Neuron (in vitro differentiated cells): ENCODE measurements at regions not wholly inside any gene's neighbourhood (a gene's known extent, or its start where the extent isn't known, plus 50 kb on each side); places are given as distances from the start of the nearest gene placed in this dataset.
"Not testable (repeated sequence)": the region's sequence is repeated elsewhere in the genome, so short reads cannot be mapped to it uniquely, and the experiment has no call there.

ENCODE experiments used
- H2AFZ ChIP-seq: one replicate; pipeline ENCODE4 v1.6.1; 2013; ENCODE audit warnings: low read depth, mild to moderate bottlenecking, inconsistent platforms, low read length, moderate library complexity
- H3K27me3 ChIP-seq: one replicate; pipeline ENCODE4 v1.6.1; 2013; ENCODE audit warnings: low read length; ENCODE audit not compliant: insufficient read depth
- H3K36me3 ChIP-seq: one replicate; pipeline ENCODE4 v1.6.1; 2013; ENCODE audit warnings: low read length; ENCODE audit not compliant: insufficient read depth
- H3K4me1 ChIP-seq: one replicate; pipeline ENCODE4 v1.6.1; 2013; ENCODE audit warnings: low read length; ENCODE audit not compliant: insufficient read depth
- H3K4me3 ChIP-seq: 2 replicates; pipeline ENCODE4 v1.5.1; 2013; ENCODE audit warnings: mild to moderate bottlenecking, low read length, moderate library complexity
- H3K9me3 ChIP-seq: one replicate; pipeline ENCODE4 v1.6.1; 2013; ENCODE audit warnings: low read length

DNA sequence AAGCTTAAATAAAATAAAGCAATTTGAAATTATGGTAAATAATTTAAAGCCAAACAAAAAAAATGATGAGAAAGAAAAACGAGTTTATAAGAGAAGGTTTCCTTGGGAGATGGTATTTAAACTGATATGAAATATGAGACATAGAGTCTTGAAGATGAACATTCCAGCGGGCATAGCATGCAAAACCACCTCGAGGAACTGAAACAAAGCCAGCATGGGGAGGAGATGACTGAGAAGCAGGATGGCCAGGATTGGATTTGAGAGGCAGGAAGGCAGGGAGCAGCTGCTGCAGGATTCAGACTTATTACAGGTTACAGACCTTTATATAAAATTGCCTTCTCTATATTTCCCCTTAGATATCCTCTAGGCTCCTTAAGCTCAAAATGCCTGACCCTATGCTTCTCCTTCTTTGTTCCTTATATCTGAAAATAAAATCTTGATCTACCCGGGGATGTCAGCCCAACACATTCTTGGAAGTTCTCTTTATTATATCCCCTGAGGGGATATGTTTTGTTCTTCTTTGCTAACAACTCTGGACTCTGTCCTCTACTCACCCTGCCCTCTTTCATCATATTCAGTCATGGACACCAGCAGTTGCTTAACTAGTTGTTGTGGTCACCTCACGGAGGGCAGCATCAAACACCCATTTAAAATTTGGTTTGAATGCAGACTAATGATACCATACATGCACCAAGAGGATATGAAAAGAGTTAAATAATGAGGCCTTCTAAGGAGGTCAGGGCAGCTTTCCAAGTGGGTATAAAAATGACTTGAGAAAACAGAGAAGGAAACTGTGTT lies 719.1 kb upstream of the B3GALT2 start:
- Histone ChIP-seq H3K4me1 (no peaks in the 10 kb centered on the region), H3K4me3 (no peak overlapping the region), H3K27me3 (no peaks in the 10 kb centered on the region), H3K36me3 (no peaks in the 10 kb centered on the region), H3K9me3 (no peaks in the 10 kb centered on the region), H2AFZ (no peak overlapping the region)

GRCh38 chr1:193891788-193892187 lies 705.4 kb upstream of the B3GALT2 start:
- Histone ChIP-seq H3K4me3 (no peak overlapping the region), H3K4me1 (no peaks in the 10 kb centered on the region), H3K9me3 (no peaks in the 10 kb centered on the region), H3K36me3 (no peaks in the 10 kb centered on the region), H2AFZ (no peak overlapping the region), H3K27me3 (no peaks in the 10 kb centered on the region)

GRCh38 chr1:193890935-193891334 lies 704.5 kb upstream of the B3GALT2 start:
- Histone ChIP-seq H3K27me3 (no peaks in the 10 kb centered on the region), H3K9me3 (no peaks in the 10 kb centered on the region), H3K36me3 (no peaks in the 10 kb centered on the region), H2AFZ (no peak overlapping the region), H3K4me1 (no peaks in the 10 kb centered on the region), H3K4me3 (no peak overlapping the region)

DNA sequence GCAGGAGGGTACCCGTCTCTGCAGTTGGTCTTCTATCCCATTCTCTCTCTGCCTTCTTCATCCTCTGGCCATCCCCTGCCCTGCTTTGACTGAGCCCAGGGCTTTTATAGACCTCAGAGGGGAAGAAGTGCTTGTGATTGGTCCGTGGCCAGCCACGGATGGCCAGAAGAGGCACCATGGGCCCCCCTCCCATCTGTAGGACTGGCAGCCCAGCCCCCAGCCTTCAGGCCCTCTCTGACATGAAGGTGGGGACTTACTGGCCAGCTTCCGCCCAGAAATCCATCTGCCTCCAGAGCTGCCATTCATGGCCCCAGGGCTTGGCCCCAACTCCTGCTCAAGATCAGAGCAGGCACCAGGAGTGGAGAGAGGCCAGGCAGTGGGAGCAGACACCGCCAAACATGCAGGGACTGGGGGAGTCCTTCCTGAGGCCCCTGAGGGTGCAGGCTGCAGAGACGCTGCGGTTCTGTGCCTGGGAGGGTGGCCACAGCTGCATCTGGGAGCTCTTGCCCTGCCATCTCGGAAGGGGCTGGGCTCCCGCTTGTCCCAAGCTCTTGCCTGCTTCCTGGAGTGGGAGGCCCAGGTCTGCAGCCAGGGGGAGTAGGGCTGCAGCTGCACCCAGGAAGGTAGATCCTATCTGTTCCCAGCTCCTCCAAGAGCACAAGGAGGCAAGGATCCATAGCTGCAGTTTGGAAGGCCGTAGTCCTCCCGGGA lies 698.6 kb upstream of the B3GALT2 start:
- Histone ChIP-seq H3K36me3 (no peaks in the 10 kb centered on the region), H3K4me3 (no peak overlapping the region), H2AFZ (no peak overlapping the region), H3K4me1 (no peaks in the 10 kb centered on the region), H3K9me3 (peaks cover 2% of the 10 kb centered on the region), H3K27me3 (no peaks in the 10 kb centered on the region)

DNA sequence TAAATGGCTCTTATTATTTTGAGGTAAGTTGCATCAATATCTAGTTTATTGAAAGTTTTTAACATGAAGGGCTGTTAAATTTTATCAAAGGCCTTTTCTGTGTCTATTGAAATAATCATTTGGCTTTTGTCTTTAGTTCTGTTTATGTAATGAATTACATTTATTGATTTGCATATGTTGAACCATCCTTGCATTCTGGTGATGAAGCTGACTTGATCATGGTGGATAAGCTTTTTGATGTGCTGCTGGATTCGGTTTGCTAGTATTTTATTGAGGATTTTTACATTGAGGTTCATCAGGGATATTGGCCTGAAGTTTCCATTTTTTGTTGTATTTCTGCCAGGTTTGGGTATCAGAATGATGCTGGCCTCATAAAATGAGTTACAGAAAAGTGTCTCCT lies 691.5 kb upstream of the B3GALT2 start:
- H3K36me3 ChIP-seq, H3K4me1 ChIP-seq, H3K9me3 ChIP-seq, H3K27me3 ChIP-seq, H3K4me3 ChIP-seq, H2AFZ ChIP-seq: not testable (repeated sequence)

DNA sequence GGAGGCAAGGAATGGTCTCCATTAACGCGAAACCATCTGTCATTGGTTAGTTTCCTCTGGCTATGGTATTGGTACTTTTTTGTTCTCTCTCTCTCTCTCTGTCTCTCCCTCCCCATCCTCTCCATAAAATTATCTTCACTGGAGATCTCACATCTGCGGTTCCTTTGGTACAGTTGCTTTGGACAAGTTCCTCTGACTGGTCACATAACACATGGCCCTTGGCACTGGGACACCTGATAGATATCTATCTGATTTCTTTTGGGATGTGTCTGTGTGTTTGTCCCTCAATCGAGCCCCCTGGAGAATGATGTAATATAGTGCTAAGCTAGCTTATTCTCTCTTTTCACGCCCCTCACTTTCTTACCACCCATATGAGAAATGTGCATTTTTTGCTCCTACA lies 682.0 kb upstream of the B3GALT2 start:
- no peaks in the 10 kb centered on the region for H3K36me3 ChIP-seq
- no peaks in the 10 kb centered on the region for H3K4me1 ChIP-seq
- no peak overlapping the region for H2AFZ ChIP-seq
- H3K4me3 ChIP-seq = no peak overlapping the region
- no peaks in the 10 kb centered on the region for H3K9me3 ChIP-seq
- no peaks in the 10 kb centered on the region for H3K27me3 ChIP-seq

- H3K27me3 ChIP-seq = no peaks in the 10 kb centered on the region
- H3K4me1 ChIP-seq = peaks cover 3% of the 10 kb centered on the region
- H3K36me3 ChIP-seq = no peaks in the 10 kb centered on the region
- H2AFZ ChIP-seq = no peak overlapping the region
- H3K9me3 ChIP-seq = no peaks in the 10 kb centered on the region
- H3K4me3 ChIP-seq = no peak overlapping the region
Measured at GRCh38 chr1:193856261-193856660, 669.8 kb upstream of the B3GALT2 start.

- H3K4me1 ChIP-seq = peaks cover 10% of the 10 kb centered on the region
- no peak overlapping the region for H2AFZ ChIP-seq
- no peaks in the 10 kb centered on the region for H3K36me3 ChIP-seq
- no peak overlapping the region for H3K4me3 ChIP-seq
- H3K27me3 ChIP-seq = no peaks in the 10 kb centered on the region
- no peaks in the 10 kb centered on the region for H3K9me3 ChIP-seq
Measured at GRCh38 chr1:193850745-193851144, 664.3 kb upstream of the B3GALT2 start.

DNA sequence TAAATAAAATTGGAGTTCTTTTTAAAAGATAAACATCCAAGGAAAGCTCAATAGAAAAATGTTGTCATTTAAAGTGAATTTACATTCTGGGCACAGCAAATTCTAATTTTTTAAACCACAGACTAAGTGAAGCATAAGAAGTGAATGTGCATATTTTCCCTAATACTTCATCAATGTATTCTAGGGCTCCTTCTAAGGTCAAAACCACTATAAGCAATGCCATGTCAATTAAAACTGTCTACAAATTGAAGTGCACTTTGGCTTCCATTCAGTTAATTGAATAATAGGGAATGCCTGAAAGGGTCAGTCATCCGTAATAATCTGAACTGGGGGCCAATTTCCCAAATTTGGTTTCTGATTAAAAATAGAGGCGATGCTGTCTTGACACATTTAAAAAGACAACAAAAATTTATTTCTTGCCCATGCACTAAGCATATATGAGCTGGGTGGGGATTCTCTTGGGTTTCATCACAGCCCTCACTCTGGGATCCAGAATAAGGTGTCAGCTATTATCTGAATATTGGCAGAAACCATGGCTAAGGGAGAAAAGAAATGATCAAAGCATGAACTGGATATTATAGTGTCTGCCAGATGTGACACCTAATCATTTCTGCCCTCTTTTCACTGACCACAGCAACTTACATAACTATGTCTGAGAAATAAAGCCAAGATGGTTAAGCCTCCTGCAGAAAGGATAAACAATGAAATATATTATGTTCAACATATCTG lies 660.6 kb upstream of the B3GALT2 start:
- H3K36me3 ChIP-seq = no peaks in the 10 kb centered on the region
- H3K4me1 ChIP-seq = peaks cover 10% of the 10 kb centered on the region
- no peaks in the 10 kb centered on the region for H3K27me3 ChIP-seq
- no peak overlapping the region for H3K4me3 ChIP-seq
- no peak overlapping the region for H2AFZ ChIP-seq
- no peaks in the 10 kb centered on the region for H3K9me3 ChIP-seq

- Histone ChIP-seq H3K4me1 (peaks cover 10% of the 10 kb centered on the region), H3K27me3 (no peaks in the 10 kb centered on the region), H2AFZ (no peak overlapping the region), H3K4me3 (no peak overlapping the region), H3K36me3 (no peaks in the 10 kb centered on the region), H3K9me3 (no peaks in the 10 kb centered on the region)
Measured at GRCh38 chr1:193846411-193846810, 660.0 kb upstream of the B3GALT2 start.

DNA sequence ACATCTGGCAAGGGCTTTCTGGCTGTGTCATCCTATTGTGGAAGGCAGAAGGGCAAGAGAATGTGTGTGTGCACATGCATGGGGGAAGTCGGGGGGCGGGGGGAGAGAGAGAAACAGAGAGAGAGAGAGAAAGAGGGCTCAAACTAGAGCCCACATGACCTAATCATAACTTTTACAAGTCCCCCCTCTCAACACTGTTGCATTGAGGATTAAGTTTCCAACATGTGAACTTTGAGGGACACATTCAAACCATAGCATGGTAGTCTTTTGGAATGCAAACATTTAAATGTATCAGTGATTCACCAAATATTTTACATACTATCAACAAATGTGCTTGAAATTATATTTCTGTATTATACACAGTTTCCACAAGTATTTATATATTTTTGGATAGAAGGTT lies 655.4 kb upstream of the B3GALT2 start:
- Histone ChIP-seq H2AFZ (no peak overlapping the region), H3K4me3 (no peak overlapping the region), H3K9me3 (no peaks in the 10 kb centered on the region), H3K27me3 (no peaks in the 10 kb centered on the region), H3K4me1 (peaks cover 9% of the 10 kb centered on the region), H3K36me3 (no peaks in the 10 kb centered on the region)

DNA sequence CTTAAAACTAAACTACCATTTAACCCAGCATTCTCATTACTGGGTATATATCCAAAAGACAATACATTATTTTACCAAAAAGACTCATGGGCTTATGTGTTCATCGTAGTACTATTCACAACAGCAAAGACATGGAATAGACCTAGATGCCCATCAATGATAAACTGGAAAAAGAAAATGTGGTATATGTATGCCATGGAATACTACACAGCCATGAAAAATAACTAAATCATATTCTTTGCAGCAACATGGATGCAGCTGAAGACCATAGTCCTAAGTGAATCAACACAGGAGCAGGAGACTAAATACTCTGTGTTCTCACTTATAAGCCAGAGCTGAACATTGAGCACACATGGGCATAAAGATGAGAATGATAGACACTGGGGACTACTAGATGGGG lies 645.1 kb upstream of the B3GALT2 start:
- Histone ChIP-seq H3K4me1 (no peaks in the 10 kb centered on the region), H3K9me3 (no peaks in the 10 kb centered on the region), H2AFZ (no peak overlapping the region), H3K4me3 (no peak overlapping the region), H3K27me3 (no peaks in the 10 kb centered on the region), H3K36me3 (no peaks in the 10 kb centered on the region)

- Histone ChIP-seq H3K36me3 (no peaks in the 10 kb centered on the region), H3K4me3 (no peak overlapping the region), H3K27me3 (no peaks in the 10 kb centered on the region), H2AFZ (no peak overlapping the region), H3K4me1 (no peaks in the 10 kb centered on the region), H3K9me3 (no peaks in the 10 kb centered on the region)
Measured at GRCh38 chr1:193827516-193827915, 641.1 kb upstream of the B3GALT2 start.
